ENCODE measurements at regions not wholly inside any gene's neighbourhood (a gene's known extent, or its start where the extent isn't known, plus 50 kb on each side); places are given as distances from the start of the nearest gene placed in this dataset.

DNA sequence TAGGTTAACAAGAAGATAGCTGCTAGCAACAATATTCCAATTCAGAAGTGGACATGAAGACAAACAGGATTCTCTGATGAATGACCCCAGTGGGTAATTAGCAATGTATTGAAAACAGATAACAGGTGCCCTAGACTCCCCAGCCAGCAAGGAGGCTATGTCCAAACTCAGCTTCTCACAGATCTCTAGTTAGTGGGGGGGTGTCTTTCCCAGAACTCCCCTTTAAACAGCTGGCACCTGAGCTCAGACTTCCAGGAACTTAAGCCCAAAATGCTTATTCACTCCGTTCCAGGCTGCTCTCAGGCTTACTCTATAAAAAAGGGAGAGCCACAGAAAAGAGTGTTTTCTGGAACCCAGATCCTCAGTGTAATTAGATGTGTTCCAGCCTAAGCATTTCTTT is 423.0 kb upstream of the THBS1 start:
- no peak for TF ChIP-seq POLR2AphosphoS5 (IDR thresholded peaks at IDR 0.05)
- TF ChIP-seq, protein P1, sequence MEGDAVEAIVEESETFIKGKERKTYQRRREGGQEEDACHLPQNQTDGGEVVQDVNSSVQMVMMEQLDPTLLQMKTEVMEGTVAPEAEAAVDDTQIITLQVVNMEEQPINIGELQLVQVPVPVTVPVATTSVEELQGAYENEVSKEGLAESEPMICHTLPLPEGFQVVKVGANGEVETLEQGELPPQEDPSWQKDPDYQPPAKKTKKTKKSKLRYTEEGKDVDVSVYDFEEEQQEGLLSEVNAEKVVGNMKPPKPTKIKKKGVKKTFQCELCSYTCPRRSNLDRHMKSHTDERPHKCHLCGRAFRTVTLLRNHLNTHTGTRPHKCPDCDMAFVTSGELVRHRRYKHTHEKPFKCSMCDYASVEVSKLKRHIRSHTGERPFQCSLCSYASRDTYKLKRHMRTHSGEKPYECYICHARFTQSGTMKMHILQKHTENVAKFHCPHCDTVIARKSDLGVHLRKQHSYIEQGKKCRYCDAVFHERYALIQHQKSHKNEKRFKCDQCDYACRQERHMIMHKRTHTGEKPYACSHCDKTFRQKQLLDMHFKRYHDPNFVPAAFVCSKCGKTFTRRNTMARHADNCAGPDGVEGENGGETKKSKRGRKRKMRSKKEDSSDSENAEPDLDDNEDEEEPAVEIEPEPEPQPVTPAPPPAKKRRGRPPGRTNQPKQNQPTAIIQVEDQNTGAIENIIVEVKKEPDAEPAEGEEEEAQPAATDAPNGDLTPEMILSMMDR (IDR thresholded peaks at IDR 0.05): no peak

All from transverse colon (tissue), 4 donors.